K562 (cell line): ENCODE measurements at regions not wholly inside any gene's neighbourhood (a gene's known extent, or its start where the extent isn't known, plus 50 kb on each side); places are given as distances from the start of the nearest gene placed in this dataset.

ENCODE experiments used
- ADNP ChIP-seq: fragments of 200-800 bp; sonication (Bioruptor generic); IDR thresholded peaks from 2 replicates; pipeline ENCODE4 v1.6.1; 2016; ENCODE audit warnings: missing genetic modification characterization, missing compliant biosample characterization
- BHLHE40 ChIP-seq: IDR thresholded peaks from 2 replicates; pipeline ENCODE4 v1.6.1; 2011; ENCODE audit warnings: low read length, improper control_type of control experiment
- BRCA1 ChIP-seq, 2 experiments: fragments of 450-650 bp in 1 of 2; sonication (generic) in 1 of 2; formaldehyde crosslinking in 1 of 2; IDR thresholded peaks; 2 replicates each; pipeline versions ENCODE4 v1.5.0 to v1.6.1; 2017 to 2020; ENCODE audit warnings: mild to moderate bottlenecking in 1 of 2, missing genetic modification reagents in 1 of 2
- CBFA2T2 ChIP-seq: fragments of 450-650 bp; conservative IDR thresholded peaks from 2 replicates; pipeline ENCODE4 v1.6.1; 2017; ENCODE audit warnings: mild to moderate bottlenecking
- CEBPG ChIP-seq, 3 experiments: fragments of 200-800 bp in 1 of 3; sonication (Bioruptor generic) in 1 of 3; sonication (generic) in 1 of 3; formaldehyde crosslinking in 1 of 3; IDR thresholded peaks in 2 of 3; conservative IDR thresholded peaks in 1 of 3; 2 replicates each; pipeline versions ENCODE4 v1.6.1 to v1.8.0; 2016 to 2022; ENCODE audit warnings: missing compliant biosample characterization in 2 of 3, missing genetic modification characterization in 2 of 3, mild to moderate bottlenecking in 1 of 3, missing genetic modification reagents in 1 of 3
- DPF2 ChIP-seq: fragments of 450-650 bp; IDR thresholded peaks from 2 replicates; pipeline ENCODE4 v1.6.1; 2016
- KDM1A ChIP-seq, 2 experiments: fragments of 450-650 bp; IDR thresholded peaks; 2 replicates each; pipeline ENCODE4 v1.6.1; 2016; ENCODE audit warnings: mild to moderate bottlenecking in 2 of 2
- NCOA1 ChIP-seq: fragments of 450-650 bp; IDR thresholded peaks from 2 replicates; pipeline ENCODE4 v1.6.1; 2016; ENCODE audit warnings: low read depth
- PML ChIP-seq: IDR thresholded peaks from 2 replicates; pipeline ENCODE4 v1.6.1; 2012; ENCODE audit warnings: low read length, inconsistent platforms
- SMARCE1 ChIP-seq: fragments of 450-650 bp; IDR thresholded peaks from 2 replicates; pipeline ENCODE4 v1.7.1; 2016; ENCODE audit warnings: mild to moderate bottlenecking
- SRF ChIP-seq, 2 experiments: fragments of 250-450, 450-650 bp in 1 of 2; sonication (Bioruptor Pico) in 1 of 2; sonication (generic) in 1 of 2; formaldehyde crosslinking; IDR thresholded peaks; 2 replicates each; pipeline versions ENCODE4 v1.5.0 to v1.5.1; 2020 to 2022; ENCODE audit warnings: mild to moderate bottlenecking in 1 of 2, missing genetic modification reagents in 1 of 2
- SRSF1 ChIP-seq: fragments of 200-400 bp; formaldehyde crosslinking; IDR thresholded peaks from 2 replicates; pipeline ENCODE4 v1.6.1; 2017; ENCODE audit warnings: mild to moderate bottlenecking, low read depth, low read length, moderate library complexity
- TAL1 ChIP-seq: fragments of 450-650 bp; IDR thresholded peaks from 2 replicates; pipeline ENCODE4 v1.6.1; 2016; ENCODE audit warnings: mild to moderate bottlenecking
- TEAD4 ChIP-seq, 2 experiments: sonication (generic) in 1 of 2; formaldehyde crosslinking in 1 of 2; IDR thresholded peaks; 2 replicates each; pipeline versions ENCODE4 v1.6.1 to v1.8.0; 2012 to 2022; ENCODE audit warnings: borderline replicate concordance in 1 of 2, inconsistent platforms in 1 of 2, low read length in 1 of 2, mild to moderate bottlenecking in 1 of 2, missing genetic modification reagents in 1 of 2
- TRIM24 ChIP-seq, 2 experiments: fragments of 450-650 bp; IDR thresholded peaks; 2 replicates each; pipeline ENCODE4 v1.6.1; 2016
- ZKSCAN8 ChIP-seq: fragments of 200-800 bp; sonication (Bioruptor generic); IDR thresholded peaks from 2 replicates; pipeline ENCODE4 v1.6.1; 2016; ENCODE audit warnings: missing genetic modification characterization, missing compliant biosample characterization
- ZNF197 ChIP-seq: fragments of 200-800 bp; sonication (Bioruptor generic); IDR thresholded peaks from 2 replicates; pipeline ENCODE4 v1.6.1; 2016; ENCODE audit warnings: low read depth, missing genetic modification characterization, missing compliant biosample characterization
- ZNF311 ChIP-seq: fragments of 250-450 bp; sonication (Bioruptor Pico); IDR thresholded peaks from 2 replicates; pipeline ENCODE4 v1.4.0; 2020; ENCODE audit warnings: mild to moderate bottlenecking, moderate library complexity
- ZNF408 ChIP-seq: fragments of 250-450 bp; sonication (Bioruptor Pico); IDR thresholded peaks from 2 replicates; pipeline ENCODE4 v1.4.0; 2020; ENCODE audit warnings: low read depth, mild to moderate bottlenecking, moderate library complexity
- ZNF583 ChIP-seq: fragments of 250-450 bp; sonication (Bioruptor Pico); IDR thresholded peaks from 2 replicates; pipeline ENCODE4 v1.4.0; 2020
- ZNF584 ChIP-seq: fragments of 200-800 bp; sonication (Bioruptor generic); IDR thresholded peaks from 2 replicates; pipeline ENCODE4 v1.6.1; 2016; ENCODE audit warnings: low read depth, mild to moderate bottlenecking, missing genetic modification characterization, missing compliant biosample characterization
- ZNF695 ChIP-seq: fragments of 450-650 bp; formaldehyde crosslinking; IDR thresholded peaks from 2 replicates; pipeline ENCODE4 v1.4.0; 2020; ENCODE audit warnings: mild to moderate bottlenecking, moderate library complexity
- ZNF766 ChIP-seq: fragments of 200-800 bp; sonication (Bioruptor generic); conservative IDR thresholded peaks from 2 replicates; pipeline ENCODE4 v1.6.1; 2016; ENCODE audit warnings: missing genetic modification characterization, missing compliant biosample characterization
- TF ChIP-seq, protein P1 (sequence below): sonication (generic); formaldehyde crosslinking; IDR thresholded peaks from 2 replicates; pipeline ENCODE4 v1.8.0; 2023; ENCODE audit warnings: mild to moderate bottlenecking, missing genetic modification reagents
- TF ChIP-seq, protein P2 (sequence below): fragments of 450-650 bp; IDR thresholded peaks from 2 replicates; pipeline ENCODE4 v1.6.1; 2017; ENCODE audit warnings: antibody characterized with exemption

DNA sequence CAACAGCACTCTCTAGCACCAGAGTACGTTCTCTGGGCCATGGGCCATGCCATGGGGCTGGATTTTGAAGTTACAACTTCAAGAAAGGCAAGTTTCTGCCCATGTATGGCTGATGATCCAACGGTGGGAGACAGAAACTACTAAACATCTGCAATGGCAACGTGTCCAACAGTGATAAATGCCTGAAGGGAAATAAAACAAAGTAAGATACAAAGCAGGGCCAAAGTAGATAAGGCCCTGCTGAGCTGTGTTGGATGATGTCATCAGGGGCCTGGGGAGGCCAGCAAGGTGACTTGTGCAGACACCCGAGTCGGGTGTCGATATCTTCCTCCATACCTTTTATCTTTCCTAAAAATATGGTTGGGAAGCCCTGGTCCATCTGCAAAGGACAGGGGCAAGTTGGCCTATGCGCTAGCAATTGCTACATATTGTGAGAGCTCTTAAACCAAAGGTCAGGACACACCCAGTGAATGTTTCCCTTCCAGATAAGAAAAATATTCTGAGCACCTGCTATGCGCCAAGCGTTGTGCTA lies 487.2 kb downstream of the MN1 start (continued):
- TF ChIP-seq CEBPG (CRISPR knock-in tag; IDR thresholded peaks at IDR 0.05) (no peak), CEBPG (tag; conservative IDR thresholded peaks at IDR 0.05 in 1 of 2, IDR thresholded peaks at IDR 0.05 in 1 of 2) (0 out of 4 replicates have a peak, but pooled peaks have one; percentile 18 to 32), TEAD4 (IDR thresholded peaks at IDR 0.05; ENCODE audit: low read length) (peak; percentile 96), TEAD4 (CRISPR knock-in tag; IDR thresholded peaks at IDR 0.05; ENCODE audit: borderline replicate concordance) (no peak), ZNF766 (CRISPR knock-in tag) (peak; percentile 52; the same call in 1 of the 2 replicates), BHLHE40 (peak; percentile 60; the same call in 1 of the 2 replicates), TAL1 (peak; percentile 96), ADNP (0 out of 2 replicates have a peak, but pooled peaks have one; percentile 37), ZNF695 (CRISPR knock-in tag) (no peak), ZNF583 (CRISPR knock-in tag) (0 out of 2 replicates have a peak, but pooled peaks have one; percentile 67), SRF (CRISPR knock-in tag; IDR thresholded peaks at IDR 0.05) (peak in 1 of 2 experiments; percentile 71; a peak in 1 of 4 replicates), BRCA1 (IDR thresholded peaks at IDR 0.05) (no peak), BRCA1 (CRISPR knock-in tag; IDR thresholded peaks at IDR 0.05) (no peak), ZNF584 (peak; percentile 87; the same call in 1 of the 2 replicates), ZNF311 (CRISPR knock-in tag) (peak; percentile 17; the same call in 1 of the 2 replicates), CBFA2T2 (peak; percentile 95), SMARCE1 (peak; percentile 49; the same call in 1 of the 2 replicates), NCOA1 (0 out of 2 replicates have a peak, but pooled peaks have one; percentile 18), ZNF197 (CRISPR knock-in tag) (peak; percentile 57; the same call in 1 of the 2 replicates), TRIM24 (IDR thresholded peaks at IDR 0.05) (peak; percentile 83 to 96), SRSF1 (no peak), DPF2 (peak; percentile 80), KDM1A (IDR thresholded peaks at IDR 0.05) (peak; percentile 63; a peak in 3 of 4 replicates), ZNF408 (CRISPR knock-in tag) (no peak), ZKSCAN8 (CRISPR knock-in tag) (peak; percentile 68; the same call in 1 of the 2 replicates), PML (peak; percentile 91)
- TF ChIP-seq, protein P1, sequence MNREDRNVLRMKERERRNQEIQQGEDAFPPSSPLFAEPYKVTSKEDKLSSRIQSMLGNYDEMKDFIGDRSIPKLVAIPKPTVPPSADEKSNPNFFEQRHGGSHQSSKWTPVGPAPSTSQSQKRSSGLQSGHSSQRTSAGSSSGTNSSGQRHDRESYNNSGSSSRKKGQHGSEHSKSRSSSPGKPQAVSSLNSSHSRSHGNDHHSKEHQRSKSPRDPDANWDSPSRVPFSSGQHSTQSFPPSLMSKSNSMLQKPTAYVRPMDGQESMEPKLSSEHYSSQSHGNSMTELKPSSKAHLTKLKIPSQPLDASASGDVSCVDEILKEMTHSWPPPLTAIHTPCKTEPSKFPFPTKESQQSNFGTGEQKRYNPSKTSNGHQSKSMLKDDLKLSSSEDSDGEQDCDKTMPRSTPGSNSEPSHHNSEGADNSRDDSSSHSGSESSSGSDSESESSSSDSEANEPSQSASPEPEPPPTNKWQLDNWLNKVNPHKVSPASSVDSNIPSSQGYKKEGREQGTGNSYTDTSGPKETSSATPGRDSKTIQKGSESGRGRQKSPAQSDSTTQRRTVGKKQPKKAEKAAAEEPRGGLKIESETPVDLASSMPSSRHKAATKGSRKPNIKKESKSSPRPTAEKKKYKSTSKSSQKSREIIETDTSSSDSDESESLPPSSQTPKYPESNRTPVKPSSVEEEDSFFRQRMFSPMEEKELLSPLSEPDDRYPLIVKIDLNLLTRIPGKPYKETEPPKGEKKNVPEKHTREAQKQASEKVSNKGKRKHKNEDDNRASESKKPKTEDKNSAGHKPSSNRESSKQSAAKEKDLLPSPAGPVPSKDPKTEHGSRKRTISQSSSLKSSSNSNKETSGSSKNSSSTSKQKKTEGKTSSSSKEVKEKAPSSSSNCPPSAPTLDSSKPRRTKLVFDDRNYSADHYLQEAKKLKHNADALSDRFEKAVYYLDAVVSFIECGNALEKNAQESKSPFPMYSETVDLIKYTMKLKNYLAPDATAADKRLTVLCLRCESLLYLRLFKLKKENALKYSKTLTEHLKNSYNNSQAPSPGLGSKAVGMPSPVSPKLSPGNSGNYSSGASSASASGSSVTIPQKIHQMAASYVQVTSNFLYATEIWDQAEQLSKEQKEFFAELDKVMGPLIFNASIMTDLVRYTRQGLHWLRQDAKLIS (CRISPR knock-in tag): no peak
- TF ChIP-seq, protein P2, sequence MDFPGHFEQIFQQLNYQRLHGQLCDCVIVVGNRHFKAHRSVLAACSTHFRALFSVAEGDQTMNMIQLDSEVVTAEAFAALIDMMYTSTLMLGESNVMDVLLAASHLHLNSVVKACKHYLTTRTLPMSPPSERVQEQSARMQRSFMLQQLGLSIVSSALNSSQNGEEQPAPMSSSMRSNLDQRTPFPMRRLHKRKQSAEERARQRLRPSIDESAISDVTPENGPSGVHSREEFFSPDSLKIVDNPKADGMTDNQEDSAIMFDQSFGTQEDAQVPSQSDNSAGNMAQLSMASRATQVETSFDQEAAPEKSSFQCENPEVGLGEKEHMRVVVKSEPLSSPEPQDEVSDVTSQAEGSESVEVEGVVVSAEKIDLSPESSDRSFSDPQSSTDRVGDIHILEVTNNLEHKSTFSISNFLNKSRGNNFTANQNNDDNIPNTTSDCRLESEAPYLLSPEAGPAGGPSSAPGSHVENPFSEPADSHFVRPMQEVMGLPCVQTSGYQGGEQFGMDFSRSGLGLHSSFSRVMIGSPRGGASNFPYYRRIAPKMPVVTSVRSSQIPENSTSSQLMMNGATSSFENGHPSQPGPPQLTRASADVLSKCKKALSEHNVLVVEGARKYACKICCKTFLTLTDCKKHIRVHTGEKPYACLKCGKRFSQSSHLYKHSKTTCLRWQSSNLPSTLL: no peak
